Medulla oblongata (tissue), 1 donor: ENCODE measurements at regions not wholly inside any gene's neighbourhood (a gene's known extent, or its start where the extent isn't known, plus 50 kb on each side); places are given as distances from the start of the nearest gene placed in this dataset.
"Not testable (repeated sequence)": the region's sequence is repeated elsewhere in the genome, so short reads cannot be mapped to it uniquely, and the experiment has no call there.

Source experiments
- DNase-seq: peaks from one replicate; pipeline ENCODE4 v3.0.0-alpha.2; 2015; ENCODE audit errors: extremely low spot score

DNA sequence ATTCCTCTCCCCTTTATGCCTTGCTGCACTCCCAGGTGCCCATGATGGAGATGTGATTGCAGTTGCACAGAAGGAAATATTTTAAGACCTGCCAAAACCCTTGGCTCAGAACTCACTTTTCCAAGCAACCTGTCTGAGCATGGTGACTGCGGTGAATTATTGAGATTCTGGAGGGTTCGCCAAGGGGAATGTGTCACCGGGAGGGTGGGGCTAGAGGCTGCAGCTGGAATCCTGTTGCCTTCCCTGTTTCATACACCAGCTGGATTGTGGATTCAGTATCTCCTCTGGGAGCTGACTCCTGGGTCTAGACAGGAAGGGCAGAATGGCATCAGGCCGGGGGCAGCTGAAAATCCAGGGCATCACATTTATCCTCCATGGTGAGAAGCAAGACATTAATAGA is 527.2 kb downstream of the TMEM114 start:
- no peak for DNase-seq

DNA sequence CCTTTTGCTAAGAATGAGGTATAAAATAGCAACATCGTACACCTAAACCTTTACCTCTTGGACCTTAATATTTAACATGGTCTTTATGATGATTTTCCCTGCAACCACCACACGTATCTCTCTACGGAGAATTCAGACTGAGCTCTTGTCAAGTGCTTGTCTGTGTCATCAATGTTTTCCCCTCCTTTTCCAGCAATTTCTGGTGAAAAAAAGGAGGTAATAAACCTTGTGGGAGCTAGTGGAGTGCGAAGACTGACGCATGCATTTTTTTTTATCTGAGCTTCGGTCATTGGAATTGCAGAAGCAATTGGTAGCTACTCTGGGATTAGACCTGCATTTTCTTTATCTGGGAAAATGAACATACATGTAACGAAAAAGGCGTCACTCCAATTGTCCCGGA is 527.6 kb downstream of the TMEM114 start:
- no peak for DNase-seq

DNA sequence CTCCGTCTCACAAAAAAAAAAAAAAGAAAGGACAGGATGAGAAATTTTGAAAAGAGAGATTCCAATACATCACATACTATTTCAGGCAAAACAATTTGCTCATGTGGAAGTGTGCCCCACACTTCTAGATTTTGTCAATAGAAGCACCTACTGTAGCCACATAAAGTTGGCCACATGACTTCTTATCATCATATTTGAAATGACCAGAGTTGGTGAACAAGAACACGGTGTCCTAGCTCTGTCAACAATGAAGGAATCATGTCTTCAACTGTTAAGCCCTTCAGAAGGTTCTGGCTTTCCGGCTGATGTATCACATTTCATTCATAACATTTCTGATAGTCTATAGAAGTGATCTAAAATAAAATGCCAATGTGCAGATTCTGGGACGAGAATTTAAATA is 534.5 kb downstream of the TMEM114 start:
- DNase-seq, result no peak

DNA sequence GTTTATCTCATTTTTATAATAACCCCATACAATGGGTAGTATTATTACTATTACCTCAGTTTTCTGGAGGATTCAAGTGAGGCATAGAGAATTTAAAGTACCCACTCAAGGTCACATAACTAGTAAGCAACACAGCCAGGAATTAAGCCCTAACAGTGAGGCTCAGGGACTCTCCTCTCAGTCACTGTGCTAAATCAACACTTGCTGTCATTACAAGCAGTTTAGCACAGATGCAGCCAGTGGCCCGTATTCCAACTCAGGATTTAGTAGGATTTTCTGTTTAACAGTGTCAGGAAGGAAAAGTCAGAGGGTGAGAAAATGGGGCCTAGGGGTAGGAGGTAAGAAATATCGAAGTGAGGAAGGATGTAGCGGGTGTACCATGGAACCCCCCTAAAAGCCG is 536.9 kb downstream of the TMEM114 start:
- no peak for DNase-seq

DNA sequence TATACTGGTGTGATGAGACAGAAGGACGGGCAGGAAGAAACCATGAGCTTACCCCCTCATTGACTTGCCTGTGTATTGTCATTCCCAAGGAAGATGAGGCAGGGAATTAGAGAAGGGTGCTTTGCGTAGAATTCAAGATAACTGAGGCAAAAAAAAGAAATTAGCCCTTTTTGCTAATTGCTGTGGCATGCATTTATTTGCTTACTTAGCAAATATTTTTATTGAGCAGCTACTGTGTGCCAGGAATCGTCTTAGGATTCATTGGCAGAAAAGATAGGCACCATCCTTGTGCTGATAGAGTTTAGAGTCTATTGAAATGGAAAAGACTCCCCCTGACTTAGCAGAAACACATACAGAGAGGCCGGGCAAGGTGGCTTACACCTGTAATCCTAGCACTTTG is 541.9 kb downstream of the TMEM114 start:
- no peak for DNase-seq

DNA sequence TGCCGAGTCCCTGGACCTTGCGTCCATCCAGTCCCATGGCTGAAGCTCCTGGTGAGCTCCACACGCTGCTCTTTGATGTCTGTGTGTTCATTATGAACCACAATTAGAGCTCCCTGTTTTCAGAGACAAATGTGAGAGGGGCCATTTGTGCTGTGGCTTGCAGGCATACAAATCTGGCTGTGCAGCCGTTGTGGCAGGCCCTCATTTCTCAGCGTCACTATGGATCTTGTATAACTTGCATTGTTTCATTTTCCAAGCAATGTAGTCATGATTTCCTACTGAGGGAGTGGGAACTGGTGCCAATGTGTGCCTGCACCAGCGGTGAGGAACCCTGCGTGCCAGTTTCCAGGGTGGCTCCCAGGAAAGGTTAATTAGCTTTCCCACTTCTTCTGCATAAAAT is 542.6 kb downstream of the TMEM114 start:
- DNase-seq, result no peak

DNA sequence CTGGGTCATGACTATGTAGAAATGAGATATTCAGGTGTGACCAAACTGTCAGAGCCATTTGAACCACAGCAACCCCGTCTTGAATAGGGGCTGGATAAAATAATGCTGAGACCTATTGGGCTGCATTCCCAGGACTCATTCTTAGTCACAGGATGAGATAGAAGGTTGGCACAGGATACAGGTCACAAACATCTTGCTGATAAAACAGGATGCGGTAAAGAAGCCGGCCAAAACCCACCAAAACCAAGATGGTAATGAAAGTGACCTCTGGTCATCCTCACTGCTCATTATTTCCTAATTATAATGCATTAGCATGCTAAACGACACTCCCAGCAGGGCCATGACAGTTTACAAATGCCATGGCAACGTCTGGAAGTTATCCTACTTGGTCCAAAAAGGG is 545.5 kb downstream of the TMEM114 start:
- DNase-seq, result no peak

DNA sequence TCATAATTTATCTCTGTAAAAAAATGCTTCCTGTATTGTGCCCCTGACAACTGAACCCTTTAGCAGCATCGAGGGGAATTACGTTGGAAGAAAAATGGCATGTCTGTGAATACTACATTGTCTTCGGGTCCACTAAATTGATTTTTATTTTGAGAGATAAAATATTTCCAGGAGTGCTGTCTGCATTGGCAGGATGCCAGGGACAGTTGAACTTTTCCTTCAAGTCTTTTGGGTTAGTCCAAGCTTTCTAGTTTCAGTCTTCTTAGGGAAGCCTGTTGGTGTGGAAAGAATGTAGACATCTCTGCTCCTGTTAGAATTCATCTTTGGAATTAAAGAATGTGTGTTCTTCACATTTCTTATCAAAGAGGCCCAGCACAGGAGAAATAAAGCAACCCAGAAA is 557.9 kb downstream of the TMEM114 start:
- DNase-seq, result no peak

DNA sequence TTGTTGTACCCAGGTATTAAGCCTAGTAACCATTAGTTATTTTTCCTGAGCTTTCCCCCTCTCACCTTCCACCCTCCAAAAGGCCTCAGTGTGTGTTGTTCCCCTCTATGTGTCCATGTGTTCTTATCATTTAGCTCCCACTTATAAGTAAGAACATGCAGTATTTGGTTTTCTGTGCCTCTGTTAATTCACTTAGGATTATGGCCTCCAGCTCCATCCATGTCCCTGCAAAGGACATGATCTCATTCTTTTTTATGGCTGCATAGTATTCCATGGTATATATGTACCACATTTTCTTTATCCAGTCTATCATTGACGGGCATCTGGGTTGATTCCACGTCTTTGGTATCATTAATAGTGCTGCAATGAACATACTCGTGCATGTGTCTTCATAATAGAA is 560.3 kb downstream of the TMEM114 start:
- not testable (repeated sequence) for DNase-seq

DNA sequence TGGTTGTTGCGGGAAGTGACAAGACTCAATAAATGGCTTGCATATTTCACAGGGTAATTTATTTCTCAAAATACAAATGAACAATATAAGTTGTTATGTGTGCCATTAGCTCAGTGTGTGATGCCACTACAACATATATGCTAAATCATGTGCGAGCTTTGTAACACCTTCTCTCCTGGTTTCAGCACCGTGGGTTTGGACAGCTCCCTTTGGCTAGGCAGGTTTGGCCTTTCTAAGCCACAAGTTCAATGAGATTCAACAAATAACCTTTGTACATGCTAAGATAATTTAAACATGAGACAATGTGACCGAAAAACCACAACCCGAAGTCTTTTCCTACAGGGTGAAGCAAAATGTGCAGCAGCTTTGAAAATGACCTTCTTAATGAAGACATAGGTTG is 563.9 kb downstream of the TMEM114 start:
- no peak for DNase-seq

DNA sequence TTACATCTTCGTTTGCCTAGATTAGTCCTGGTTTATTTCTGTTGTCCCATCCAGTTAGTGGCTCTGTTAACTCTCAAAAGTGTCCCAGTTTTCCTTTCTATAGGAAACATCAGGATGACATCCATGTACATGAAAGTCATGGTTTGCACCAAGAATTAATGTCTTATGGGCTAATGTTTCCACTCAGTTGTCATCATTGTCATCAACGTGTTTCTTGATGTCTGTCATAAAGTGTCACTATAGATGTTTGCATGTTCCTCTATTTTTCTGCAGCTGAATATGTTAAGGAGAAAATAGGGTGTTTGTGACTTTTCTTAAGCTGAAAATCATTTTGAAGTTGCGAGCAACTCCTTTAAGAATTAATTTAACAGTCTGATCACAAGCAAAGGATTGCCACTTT is 567.0 kb downstream of the TMEM114 start:
- no peak for DNase-seq

DNA sequence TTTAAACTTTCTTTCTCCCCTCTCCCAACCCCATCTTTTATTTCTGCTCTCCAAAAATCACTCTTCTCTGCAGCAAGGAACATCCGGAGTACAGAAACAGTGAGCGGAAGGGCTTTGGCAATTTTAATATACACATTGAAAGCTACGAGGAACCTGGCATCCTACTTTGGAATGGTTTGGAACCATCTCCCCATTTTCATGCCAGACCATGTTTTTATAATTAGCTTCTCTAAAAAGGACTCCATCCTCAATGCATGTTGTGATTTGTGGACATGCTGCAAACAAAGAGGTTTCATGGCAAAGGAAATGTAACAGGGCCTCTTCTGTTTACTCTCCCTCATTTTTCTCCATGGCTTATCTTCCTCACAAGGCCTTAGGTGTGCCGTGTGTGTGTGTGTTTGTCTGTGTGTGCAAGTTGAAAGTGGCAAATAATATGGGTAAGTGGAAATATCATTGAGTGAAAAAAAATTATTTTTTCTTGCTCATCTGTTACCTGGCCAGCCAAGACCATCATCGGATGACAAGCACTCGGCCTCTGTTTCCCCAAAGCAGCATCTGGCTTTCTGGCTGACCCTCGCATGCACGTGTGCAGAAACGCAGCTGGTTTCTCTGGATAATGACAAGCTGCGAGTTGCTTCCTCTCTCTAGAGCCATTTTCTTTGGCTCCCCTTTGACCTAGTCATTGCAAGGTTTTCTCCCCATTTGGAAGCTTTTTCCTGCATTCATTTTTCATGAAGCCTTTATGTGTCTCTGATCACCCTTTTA is 585.0 kb downstream of the TMEM114 start:
- DNase-seq, result no peak

DNA sequence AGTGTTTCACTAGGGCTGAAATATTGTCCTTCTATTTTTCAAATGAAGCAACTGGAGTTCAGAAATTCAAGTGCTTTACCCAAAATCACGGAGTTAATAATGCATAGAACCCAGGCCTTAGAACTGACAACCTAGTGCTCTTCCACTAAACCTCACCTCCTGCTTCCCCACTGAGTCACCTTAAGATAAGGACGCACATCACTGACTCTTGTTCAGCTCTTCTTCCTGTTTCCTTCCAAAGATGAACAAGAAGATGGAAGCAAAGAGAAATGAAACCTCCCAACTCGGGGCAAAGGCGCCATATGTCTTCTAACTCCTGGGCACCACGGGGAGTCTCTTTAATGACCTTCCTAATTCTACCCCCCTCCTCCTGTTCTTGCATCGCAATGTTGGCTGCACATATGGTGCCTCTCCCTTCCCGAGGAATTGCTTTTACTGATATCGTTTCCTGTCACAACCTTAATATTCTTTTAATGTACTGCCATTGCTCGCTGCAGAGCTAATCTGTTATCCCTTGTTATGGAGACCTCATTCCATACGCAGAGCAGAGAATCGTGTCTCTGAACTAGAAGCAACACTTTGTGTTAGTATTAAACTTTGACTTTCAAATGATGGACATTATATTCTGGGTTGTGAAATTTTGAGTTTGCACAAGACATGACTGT is 591.4 kb downstream of the TMEM114 start:
- DNase-seq, result no peak

DNA sequence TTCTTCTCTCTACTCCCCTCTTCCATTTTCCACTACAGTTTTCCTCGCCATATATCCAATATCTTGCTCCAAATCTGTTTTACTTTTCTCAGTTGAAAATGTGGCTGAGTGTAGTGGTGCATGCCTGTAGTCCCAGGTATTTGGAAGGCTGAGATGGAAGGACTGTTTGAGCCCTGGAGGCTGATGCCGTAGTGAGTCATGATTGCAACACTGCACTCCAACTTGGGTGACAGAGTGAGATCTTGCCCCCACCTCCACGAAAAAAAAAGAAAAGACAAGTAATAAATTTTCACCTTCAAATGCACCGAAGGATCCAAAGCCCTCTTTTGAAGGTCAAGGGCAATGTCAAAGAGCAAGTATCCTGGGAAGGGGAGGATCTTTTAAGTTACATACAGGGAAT is 592.3 kb downstream of the TMEM114 start:
- no peak for DNase-seq

DNA sequence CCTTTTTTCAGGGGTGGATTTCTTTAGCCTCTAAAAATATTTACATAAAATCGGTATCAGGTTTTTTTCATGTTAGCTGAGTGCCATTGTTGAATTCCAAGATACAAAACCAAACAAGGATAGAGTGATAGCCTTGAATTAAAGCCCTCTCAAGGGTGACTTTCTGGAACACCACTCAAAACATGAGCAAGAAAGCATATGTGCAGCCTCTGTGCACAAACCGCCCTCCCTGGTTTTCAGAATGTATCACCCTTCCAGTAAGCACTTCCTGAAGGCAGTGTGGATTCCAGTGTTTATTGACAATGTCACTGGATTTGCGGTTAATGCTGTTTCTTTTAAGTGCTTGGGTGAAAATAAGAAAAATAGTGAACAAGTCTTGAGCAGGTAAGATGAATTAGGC is 597.7 kb downstream of the TMEM114 start:
- no peak for DNase-seq

DNA sequence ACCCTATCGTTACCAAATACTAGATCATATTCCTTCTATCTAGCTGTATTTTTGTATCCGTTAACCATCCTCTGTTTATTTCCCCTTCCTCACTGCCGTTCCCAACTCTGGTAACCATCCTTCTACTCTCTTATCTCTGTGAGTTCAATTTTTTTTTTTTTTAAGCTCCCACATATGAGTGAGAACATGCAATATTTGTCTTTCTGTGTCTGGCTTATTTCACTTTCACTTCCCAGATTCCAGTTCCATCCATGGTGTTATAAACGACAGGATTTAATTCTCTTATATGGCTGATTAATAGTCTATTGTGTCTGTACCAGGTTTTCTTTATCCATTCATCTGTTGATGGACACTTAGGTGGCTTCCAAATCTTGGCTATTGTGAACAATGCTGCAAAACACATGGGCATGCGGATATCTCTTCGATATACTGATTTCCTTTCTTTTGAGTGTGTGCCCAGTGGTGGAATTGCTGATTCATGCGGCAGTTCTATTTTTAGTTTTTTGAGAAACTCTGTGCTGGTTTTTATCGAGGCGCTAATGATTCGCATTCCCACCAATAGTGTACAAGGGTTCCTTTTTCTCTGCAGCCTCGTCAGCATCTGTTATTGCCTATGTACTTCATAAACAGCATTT is 599.6 kb downstream of the TMEM114 start:
- no peak for DNase-seq

DNA sequence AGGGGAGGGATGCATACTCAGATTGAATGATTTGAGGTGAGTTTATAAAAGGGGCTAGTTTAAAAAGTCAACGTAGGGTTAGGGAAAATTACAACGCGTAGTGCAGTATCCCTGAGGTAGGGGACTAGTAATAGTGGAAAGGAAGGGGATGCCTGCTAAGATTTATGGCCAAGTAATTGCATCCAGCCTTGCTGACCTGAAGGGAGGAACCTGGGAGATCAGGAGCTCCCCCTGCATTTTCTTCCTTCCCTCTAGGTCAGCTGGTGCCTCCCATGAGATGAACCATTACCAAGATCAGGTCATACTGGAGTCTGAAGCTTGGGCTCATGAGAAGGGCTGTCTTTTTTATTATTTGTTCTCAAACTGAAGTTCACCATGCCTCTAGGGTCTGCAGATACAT is 606.6 kb downstream of the TMEM114 start:
- DNase-seq, result no peak

DNA sequence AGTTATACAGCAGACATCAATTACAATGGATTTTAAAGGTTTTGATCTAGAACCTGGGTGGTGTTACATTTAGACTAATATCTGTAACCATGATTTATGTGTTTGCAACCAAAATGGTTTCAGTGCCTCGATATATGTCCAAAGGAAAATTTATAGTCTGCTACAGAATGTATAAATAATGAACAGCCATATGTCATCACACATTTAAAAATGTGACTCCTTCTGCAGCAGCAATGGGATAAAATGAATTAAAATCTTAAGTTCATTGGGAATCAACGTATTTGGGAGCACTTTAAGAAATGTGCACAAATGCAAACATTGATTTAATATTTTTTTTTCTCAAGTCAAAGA is 610.2 kb downstream of the TMEM114 start:
- no peak for DNase-seq

DNA sequence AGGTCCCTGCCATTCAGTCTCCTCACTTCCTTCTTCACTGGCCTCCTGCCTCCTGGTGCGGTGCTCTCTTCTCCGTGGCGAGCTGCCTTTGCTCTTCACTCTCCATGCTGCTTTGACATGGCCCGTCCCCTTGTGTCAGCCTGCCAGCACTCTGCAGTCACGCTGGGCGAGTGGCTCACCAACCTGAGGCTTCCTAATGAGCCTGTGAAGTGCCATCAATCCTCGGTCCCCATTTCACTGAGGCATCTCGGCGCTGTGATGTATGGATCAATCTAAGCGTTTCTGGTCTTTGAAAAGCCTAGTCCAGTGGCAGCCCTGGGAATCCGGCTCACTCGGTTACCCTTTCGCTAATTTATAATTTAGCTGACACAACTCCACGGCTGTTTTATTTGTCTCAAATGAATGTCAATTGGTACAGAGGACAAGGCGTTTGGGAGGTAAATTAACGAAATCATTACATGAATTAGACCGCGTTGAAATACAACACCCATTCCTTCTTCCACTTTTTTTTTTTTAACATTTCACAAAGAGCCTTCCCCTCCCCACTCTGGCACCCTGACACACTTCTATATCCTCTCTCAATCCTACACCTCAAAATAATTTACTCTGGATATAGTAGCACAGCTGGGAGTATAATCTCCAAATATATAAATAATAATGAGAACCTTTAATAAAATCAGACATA is 610.7 kb downstream of the TMEM114 start:
- DNase-seq, result no peak

DNA sequence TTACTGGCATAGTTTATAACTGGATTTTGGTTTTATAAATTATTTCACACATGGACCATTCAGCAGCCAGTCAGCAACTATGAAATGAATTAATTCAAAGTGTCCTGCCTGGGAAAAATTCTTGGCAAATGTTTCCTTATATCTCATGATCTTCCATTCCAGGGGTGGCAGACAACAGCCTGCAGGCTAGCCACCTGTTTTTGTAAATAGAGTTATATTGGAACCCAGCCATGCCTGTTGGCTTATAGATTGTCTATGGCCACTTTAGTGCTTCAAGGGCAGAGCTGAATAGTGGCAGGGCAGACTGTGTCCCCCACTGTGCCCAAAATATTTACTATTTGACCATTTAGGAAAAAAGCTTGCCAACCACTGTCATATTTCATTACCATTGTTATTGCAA is 613.7 kb downstream of the TMEM114 start:
- DNase-seq, result no peak

DNA sequence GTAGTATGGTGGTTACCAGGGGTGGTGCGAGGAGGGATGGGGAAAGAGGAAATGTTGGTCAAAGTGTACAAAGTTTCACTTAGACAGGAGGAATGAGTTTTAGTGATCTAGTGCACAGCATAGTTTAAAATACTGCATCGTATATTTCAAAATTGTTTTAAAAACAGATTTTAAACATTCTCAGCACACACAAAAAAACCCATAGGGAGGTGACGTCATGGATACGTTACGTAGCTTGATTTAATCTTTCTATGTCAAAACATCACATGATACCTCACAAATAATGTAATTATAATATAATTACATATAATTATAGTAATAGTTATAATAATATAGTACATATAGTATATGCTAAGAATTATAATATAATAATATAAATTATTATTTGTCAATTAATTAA is 614.2 kb downstream of the TMEM114 start:
- DNase-seq, result no peak

DNA sequence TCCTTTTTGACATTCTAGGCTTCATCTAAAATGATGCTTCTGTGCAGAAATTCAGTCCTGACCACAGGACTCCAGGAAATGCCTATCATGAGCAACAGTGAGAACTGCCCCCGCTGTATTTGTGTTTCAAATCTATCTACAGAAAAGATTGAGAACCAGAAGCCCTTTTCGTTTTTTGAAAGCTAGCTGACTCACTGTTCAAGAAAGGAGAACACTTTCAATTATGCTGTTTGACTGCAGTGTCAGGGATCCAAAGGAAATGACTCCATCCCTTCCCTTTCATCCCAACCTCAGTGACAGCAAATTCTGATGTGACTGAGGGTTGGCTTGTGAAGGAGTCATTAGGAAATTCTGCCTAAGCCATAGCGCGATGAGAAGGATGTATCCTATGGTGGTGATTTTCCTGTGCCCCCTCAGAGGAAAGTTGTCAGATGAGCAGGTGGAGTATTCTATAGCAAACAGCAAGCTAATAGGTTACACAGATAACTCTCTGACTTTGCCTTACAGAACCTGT is 622.3 kb downstream of the TMEM114 start:
- no peak for DNase-seq

DNA sequence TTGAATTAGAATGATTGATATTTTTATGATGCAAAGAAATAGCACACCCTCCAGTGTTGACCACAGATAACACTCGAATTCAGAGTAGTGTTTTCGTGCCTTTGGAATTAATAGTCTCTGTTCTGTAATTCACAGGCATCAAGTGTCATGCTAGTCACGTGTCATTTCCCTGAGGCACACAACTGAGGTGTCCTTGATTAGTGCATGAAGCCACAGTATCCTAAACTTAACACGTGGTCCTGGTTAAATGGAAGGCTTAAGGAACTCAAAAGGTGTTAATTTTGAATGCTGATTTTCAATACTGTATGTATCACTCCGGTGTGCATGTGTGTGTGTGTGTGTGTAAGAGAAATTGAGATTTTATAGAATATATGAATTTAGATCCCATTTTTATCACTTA is 625.6 kb downstream of the TMEM114 start:
- no peak for DNase-seq
